AG10803 (cell line): ENCODE measurements at regions not wholly inside any gene's neighbourhood (a gene's known extent, or its start where the extent isn't known, plus 50 kb on each side); places are given as distances from the start of the nearest gene placed in this dataset.

Source experiments
- DNase-seq: peaks from one replicate; pipeline ENCODE4 v3.0.0; 2010; ENCODE audit warnings: low read depth
- H3K4me3 ChIP-seq: 2 replicates; pipeline ENCODE4 v1.5.1; 2011; ENCODE audit warnings: mild to moderate bottlenecking, low read length, control low read depth
- CTCF ChIP-seq: conservative IDR thresholded peaks from 2 replicates; pipeline ENCODE4 v1.5.1; 2011; ENCODE audit warnings: mild to moderate bottlenecking, low read length, control low read depth, inconsistent platforms

GRCh38 chr6:139996253-139996834 lies 621.9 kb upstream of the CITED2 start:
- TF ChIP-seq CTCF = no peak
- no peak for DNase-seq
- H3K4me3 ChIP-seq = no peak overlapping the region

GRCh38 chr6:139994998-139995397 lies 620.5 kb upstream of the CITED2 start:
- TF ChIP-seq CTCF = no peak
- H3K4me3 ChIP-seq = no peak overlapping the region
- no peak for DNase-seq

GRCh38 chr6:139990856-139991465 lies 616.5 kb upstream of the CITED2 start:
- H3K4me3 ChIP-seq = no peak overlapping the region
- DNase-seq = peak; percentile 58
- no peak for TF ChIP-seq CTCF

GRCh38 chr6:139990026-139990686 lies 615.7 kb upstream of the CITED2 start:
- TF ChIP-seq CTCF = no peak
- no peak for DNase-seq

GRCh38 chr6:139988685-139989084 lies 614.2 kb upstream of the CITED2 start:
- H3K4me3 ChIP-seq = no peak overlapping the region
- no peak for TF ChIP-seq CTCF
- peak; percentile 41 for DNase-seq

More at GRCh38 chr6:139990026-139990686, 615.7 kb upstream of the CITED2 start:
- no peak overlapping the region for H3K4me3 ChIP-seq

GRCh38 chr6:139987091-139987490 lies 612.6 kb upstream of the CITED2 start:
- no peak overlapping the region for H3K4me3 ChIP-seq
- no peak for DNase-seq
- no peak for TF ChIP-seq CTCF

- DNase-seq = no peak
- H3K4me3 ChIP-seq = no peak overlapping the region
- TF ChIP-seq CTCF = no peak
Measured at GRCh38 chr6:139985236-139985815, 610.9 kb upstream of the CITED2 start.
